Ovary (tissue), 3 donors: ENCODE measurements at regions not wholly inside any gene's neighbourhood (a gene's known extent, or its start where the extent isn't known, plus 50 kb on each side); places are given as distances from the start of the nearest gene placed in this dataset.

Experiments
- CTCF ChIP-seq, 3 donors: fragments of 450-650 bp in 2 of 3; fragments of 200-600 bp in 1 of 3; IDR thresholded peaks; one replicate each; pipeline versions ENCODE4 v1.5.1 to v1.8.0; 2016 to 2022; ENCODE audit warnings: antibody characterized with exemption in 3 of 3, mild to moderate bottlenecking in 1 of 3
- EP300 ChIP-seq: sonication (generic); formaldehyde crosslinking; IDR thresholded peaks from one replicate; pipeline ENCODE4 v1.6.1; 2017; ENCODE audit warnings: antibody characterized with exemption
- POLR2A ChIP-seq: fragments of 450-650 bp; IDR thresholded peaks from one replicate; pipeline ENCODE4 v1.6.1; 2017; ENCODE audit warnings: antibody characterized with exemption, mild to moderate bottlenecking, moderate library complexity
- donor health status: DM: no; HTN: no; CAD: no.

GRCh38 chr10:69715156-69715898, 85.3 kb downstream of the FAM241B start:
- TF ChIP-seq CTCF (IDR thresholded peaks at IDR 0.05) (no peak), POLR2A (no peak), EP300 (no peak)
